GM13976 (cell line): ENCODE measurements at regions not wholly inside any gene's neighbourhood (a gene's known extent, or its start where the extent isn't known, plus 50 kb on each side); places are given as distances from the start of the nearest gene placed in this dataset.

ENCODE experiments used
- DNase-seq: peaks from one replicate; pipeline ENCODE4 v3.0.0; 2012; ENCODE audit warnings: low spot score
- CTCF ChIP-seq: IDR thresholded peaks from 2 replicates; pipeline ENCODE4 v1.5.1; 2012; ENCODE audit warnings: borderline replicate concordance, mild to moderate bottlenecking; ENCODE audit not compliant: insufficient read depth; ENCODE audit errors: extremely low read depth, missing control alignments, control extremely low read depth
- in situ Hi-C: fragments of 300-500 bp; cut with MboI; formaldehyde crosslinking; loops from one replicate; pipeline ENCODE4 v1.12.0; 2022; ENCODE audit warnings: low sequenced_read_pairs, mixed read lengths, inconsistent platforms; ENCODE audit not compliant: unreplicated experiment

- DNase-seq, result no peak
- TF ChIP-seq CTCF, result no peak
- in situ Hi-C loops, result no loop called here
Observed at GRCh38 chr1:168640182-168640581, 63.8 kb downstream of the XCL1 start.

- in situ Hi-C loops, result no loop called here
- no peak for TF ChIP-seq CTCF
- DNase-seq, result no peak
Observed at GRCh38 chr1:168640836-168641235, 64.4 kb downstream of the XCL1 start.

GRCh38 chr1:168643152-168643551 lies 66.7 kb downstream of the XCL1 start:
- in situ Hi-C loops, result no loop called here
- DNase-seq, result no peak
- no peak for TF ChIP-seq CTCF
